Fibroblast of lung (primary cell): ENCODE measurements at regions not wholly inside any gene's neighbourhood (a gene's known extent, or its start where the extent isn't known, plus 50 kb on each side); places are given as distances from the start of the nearest gene placed in this dataset.

ENCODE experiments used
- DNase-seq, 2 donors: peaks; one replicate each; pipeline versions ENCODE4 v3.0.0 to v3.0.0-alpha.2; 2010; ENCODE audit warnings: low read depth in 2 of 2
- H2AFZ ChIP-seq: 2 replicates; pipeline ENCODE4 v1.5.1; 2012; ENCODE audit warnings: low read length, control low read depth, inconsistent platforms
- H3K27ac ChIP-seq: 2 replicates; pipeline ENCODE4 v1.5.1; 2011; ENCODE audit warnings: low read length, control low read depth; ENCODE audit not compliant: insufficient read depth
- H3K27me3 ChIP-seq: 2 replicates; pipeline ENCODE4 v1.5.1; 2011; ENCODE audit warnings: mild to moderate bottlenecking, low read length; ENCODE audit not compliant: control insufficient read depth, insufficient read depth
- H3K36me3 ChIP-seq: 2 replicates; pipeline ENCODE4 v1.5.1; 2011; ENCODE audit warnings: low read length; ENCODE audit not compliant: control insufficient read depth, insufficient read depth
- H3K4me1 ChIP-seq: 2 replicates; pipeline ENCODE4 v1.5.1; 2011; ENCODE audit warnings: low read length; ENCODE audit not compliant: control insufficient read depth, insufficient read depth; ENCODE audit errors: extremely low read depth
- H3K4me2 ChIP-seq: 2 replicates; pipeline ENCODE4 v1.5.1; 2011; ENCODE audit warnings: low read length, control low read depth; ENCODE audit not compliant: insufficient read depth; ENCODE audit errors: extremely low read depth
- H3K4me3 ChIP-seq, 4 experiments: fragments of 200-600 bp in 1 of 4; sonication (generic) in 1 of 4; replicated peaks in 1 of 4; 2 replicates each; pipeline ENCODE4 v1.5.1; 2011 to 2016; ENCODE audit warnings: low read length in 4 of 4, low read depth in 3 of 4, mild to moderate bottlenecking in 3 of 4, control low read depth in 2 of 4, inconsistent platforms in 1 of 4, mixed read lengths in 1 of 4; ENCODE audit not compliant: insufficient read depth in 1 of 4; ENCODE audit errors: control extremely low read depth in 1 of 4
- H3K79me2 ChIP-seq: 2 replicates; pipeline ENCODE4 v1.5.1; 2012; ENCODE audit warnings: mild to moderate bottlenecking, low read length, inconsistent platforms; ENCODE audit not compliant: control insufficient read depth, insufficient read depth
- H3K9ac ChIP-seq: 2 replicates; pipeline ENCODE4 v1.5.1; 2011; ENCODE audit warnings: mild to moderate bottlenecking, low read length, control low read depth; ENCODE audit not compliant: insufficient read depth
- H3K9me3 ChIP-seq: 2 replicates; pipeline ENCODE4 v1.5.1; 2012; ENCODE audit warnings: low read depth, low read length; ENCODE audit not compliant: control insufficient read depth, insufficient read depth
- H4K20me1 ChIP-seq: 2 replicates; pipeline ENCODE4 v1.5.1; 2011; ENCODE audit warnings: low read length; ENCODE audit not compliant: control insufficient read depth, insufficient read depth; ENCODE audit errors: extremely low read depth
- EZH2 ChIP-seq: IDR thresholded peaks from 2 replicates; pipeline ENCODE4 v1.5.1; 2012; ENCODE audit warnings: low read length, control low read depth, mild to moderate bottlenecking; ENCODE audit errors: missing control alignments
- TF ChIP-seq, protein P1 (sequence below), 2 donors: IDR thresholded peaks in 1 of 2; conservative IDR thresholded peaks in 1 of 2; 1 replicate in 1 of 2; 2 replicates in 1 of 2; pipeline ENCODE4 v1.5.1; 2011 to 2012; ENCODE audit warnings: low read length in 2 of 2, control low read depth in 1 of 2, inconsistent platforms in 1 of 2, low read depth in 1 of 2, mild to moderate bottlenecking in 1 of 2

DNA sequence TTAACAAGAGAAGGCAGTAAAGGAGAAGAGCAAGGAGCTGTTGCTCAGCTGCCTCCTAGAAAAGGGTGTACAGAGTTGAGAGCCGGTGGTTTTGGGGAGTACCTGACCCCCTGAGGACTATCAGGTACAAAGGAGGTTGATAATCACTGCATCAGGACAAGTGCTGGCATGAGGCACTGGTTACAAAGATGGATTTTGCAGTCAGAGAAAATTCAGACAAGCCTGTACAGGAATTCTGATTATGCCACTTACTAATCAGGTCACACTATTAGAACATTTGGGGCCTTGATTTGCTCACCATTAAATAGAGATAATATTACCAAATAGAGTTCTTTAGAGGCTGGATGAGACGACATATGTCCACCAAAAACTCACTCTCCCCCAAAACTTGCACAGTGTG is 450.9 kb upstream of the TMPO start:
- TF ChIP-seq, protein P1, sequence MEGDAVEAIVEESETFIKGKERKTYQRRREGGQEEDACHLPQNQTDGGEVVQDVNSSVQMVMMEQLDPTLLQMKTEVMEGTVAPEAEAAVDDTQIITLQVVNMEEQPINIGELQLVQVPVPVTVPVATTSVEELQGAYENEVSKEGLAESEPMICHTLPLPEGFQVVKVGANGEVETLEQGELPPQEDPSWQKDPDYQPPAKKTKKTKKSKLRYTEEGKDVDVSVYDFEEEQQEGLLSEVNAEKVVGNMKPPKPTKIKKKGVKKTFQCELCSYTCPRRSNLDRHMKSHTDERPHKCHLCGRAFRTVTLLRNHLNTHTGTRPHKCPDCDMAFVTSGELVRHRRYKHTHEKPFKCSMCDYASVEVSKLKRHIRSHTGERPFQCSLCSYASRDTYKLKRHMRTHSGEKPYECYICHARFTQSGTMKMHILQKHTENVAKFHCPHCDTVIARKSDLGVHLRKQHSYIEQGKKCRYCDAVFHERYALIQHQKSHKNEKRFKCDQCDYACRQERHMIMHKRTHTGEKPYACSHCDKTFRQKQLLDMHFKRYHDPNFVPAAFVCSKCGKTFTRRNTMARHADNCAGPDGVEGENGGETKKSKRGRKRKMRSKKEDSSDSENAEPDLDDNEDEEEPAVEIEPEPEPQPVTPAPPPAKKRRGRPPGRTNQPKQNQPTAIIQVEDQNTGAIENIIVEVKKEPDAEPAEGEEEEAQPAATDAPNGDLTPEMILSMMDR (conservative IDR thresholded peaks at IDR 0.05 in 1 of 2, IDR thresholded peaks at IDR 0.05 in 1 of 2; ENCODE audit: low read depth in 1 of 2, low read length in 2 of 2), result no peak
- no peak for TF ChIP-seq EZH2
- H3K4me1 ChIP-seq, result no peaks in the 10 kb centered on the region
- no peaks in the 10 kb centered on the region for H3K9me3 ChIP-seq
- H3K79me2 ChIP-seq, result no peaks in the 10 kb centered on the region
- no peak overlapping the region for H3K4me3 ChIP-seq
- no peak overlapping the region for H3K9ac ChIP-seq
- no peaks in the 10 kb centered on the region for H4K20me1 ChIP-seq
- H2AFZ ChIP-seq, result no peak overlapping the region
- no peak for DNase-seq
- no peaks in the 10 kb centered on the region for H3K36me3 ChIP-seq
- H3K27ac ChIP-seq, result no peak overlapping the region
- H3K4me2 ChIP-seq, result no peak overlapping the region
- no peaks in the 10 kb centered on the region for H3K27me3 ChIP-seq

DNA sequence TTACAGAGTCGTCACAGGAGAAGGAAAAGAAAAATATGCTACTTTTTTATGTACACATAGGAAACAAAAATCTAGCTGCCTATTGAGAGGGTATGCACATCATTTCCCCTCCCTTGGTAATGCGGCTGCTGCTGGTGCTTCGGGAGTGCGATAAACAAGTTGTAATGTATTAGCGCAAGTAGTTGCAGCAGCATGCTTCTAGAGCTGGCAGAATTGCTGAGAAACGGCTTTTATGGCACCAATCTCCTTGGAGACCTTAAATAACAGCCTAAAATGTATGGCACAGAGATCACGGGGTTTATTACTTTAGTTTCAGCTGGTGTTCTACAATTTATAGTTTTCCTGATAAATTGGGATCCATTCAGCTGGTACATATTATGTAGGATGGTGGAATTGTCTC is 447.6 kb upstream of the TMPO start:
- Histone ChIP-seq H3K9me3 (no peaks in the 10 kb centered on the region), H3K27ac (no peak overlapping the region), H3K4me2 (no peak overlapping the region), H4K20me1 (no peaks in the 10 kb centered on the region), H3K79me2 (no peaks in the 10 kb centered on the region), H3K4me3 (no peak overlapping the region), H3K9ac (no peak overlapping the region), H2AFZ (no peak overlapping the region), H3K27me3 (no peaks in the 10 kb centered on the region), H3K4me1 (no peaks in the 10 kb centered on the region), H3K36me3 (no peaks in the 10 kb centered on the region)
- DNase-seq, result no peak
- TF ChIP-seq, protein P1 (conservative IDR thresholded peaks at IDR 0.05 in 1 of 2, IDR thresholded peaks at IDR 0.05 in 1 of 2; ENCODE audit: low read depth in 1 of 2, low read length in 2 of 2), result no peak
- TF ChIP-seq EZH2, result no peak

DNA sequence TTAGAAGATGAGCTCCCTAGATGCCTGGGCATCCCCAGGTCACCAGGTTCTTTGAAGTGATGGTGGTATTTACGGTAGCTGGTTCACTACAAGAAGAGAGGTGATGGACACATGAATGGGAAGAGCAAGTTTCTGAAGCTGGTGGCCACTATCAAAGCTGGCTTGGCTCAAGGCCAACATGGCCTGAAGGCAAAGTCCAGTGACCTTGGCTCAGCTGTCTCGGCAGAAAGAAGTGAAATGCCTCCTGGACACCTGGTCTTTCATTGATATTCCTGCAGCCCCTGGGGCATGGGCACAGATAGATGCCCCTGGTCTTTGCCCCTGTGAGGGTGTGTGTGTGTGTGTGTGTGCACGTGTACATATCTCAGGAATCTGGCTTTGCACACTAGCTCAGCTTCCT is 441.8 kb upstream of the TMPO start:
- no peaks in the 10 kb centered on the region for H3K9me3 ChIP-seq
- no peaks in the 10 kb centered on the region for H3K36me3 ChIP-seq
- H4K20me1 ChIP-seq, result no peaks in the 10 kb centered on the region
- no peak overlapping the region for H2AFZ ChIP-seq
- H3K4me3 ChIP-seq, result no peak overlapping the region
- H3K9ac ChIP-seq, result no peak overlapping the region
- TF ChIP-seq, protein P1 (conservative IDR thresholded peaks at IDR 0.05 in 1 of 2, IDR thresholded peaks at IDR 0.05 in 1 of 2; ENCODE audit: low read depth in 1 of 2, low read length in 2 of 2), result no peak
- no peak for TF ChIP-seq EZH2
- H3K4me2 ChIP-seq, result no peak overlapping the region
- H3K4me1 ChIP-seq, result no peaks in the 10 kb centered on the region
- H3K27ac ChIP-seq, result no peak overlapping the region
- H3K27me3 ChIP-seq, result no peaks in the 10 kb centered on the region
- DNase-seq, result no peak
- H3K79me2 ChIP-seq, result no peaks in the 10 kb centered on the region
